HT1080 (cell line): ENCODE measurements at regions not wholly inside any gene's neighbourhood (a gene's known extent, or its start where the extent isn't known, plus 50 kb on each side); places are given as distances from the start of the nearest gene placed in this dataset.

Experiments
- DNase-seq: peaks from one replicate; pipeline ENCODE4 v3.0.0-alpha.2; 2015; ENCODE audit warnings: low read depth

DNA sequence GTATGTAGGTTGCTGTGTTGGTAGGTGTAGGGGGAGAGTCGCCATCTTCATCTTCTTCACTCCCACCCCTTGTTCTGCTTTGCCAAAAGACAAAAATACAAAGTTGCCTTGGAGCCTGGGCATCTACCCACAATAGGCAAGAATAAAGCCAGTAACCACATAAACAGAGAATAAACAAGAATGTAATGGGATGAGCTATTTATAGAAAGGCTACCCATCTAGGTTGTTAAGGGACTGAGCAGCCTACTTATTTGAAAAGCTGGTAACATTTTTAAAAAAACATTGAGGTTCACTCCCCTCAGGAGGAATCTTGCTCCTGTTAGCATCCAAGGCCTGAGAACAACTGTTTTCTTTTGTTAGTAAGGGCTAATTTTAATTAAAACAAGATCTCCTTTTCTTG is 301.4 kb upstream of the STXBP5 start:
- no peak for DNase-seq

DNA sequence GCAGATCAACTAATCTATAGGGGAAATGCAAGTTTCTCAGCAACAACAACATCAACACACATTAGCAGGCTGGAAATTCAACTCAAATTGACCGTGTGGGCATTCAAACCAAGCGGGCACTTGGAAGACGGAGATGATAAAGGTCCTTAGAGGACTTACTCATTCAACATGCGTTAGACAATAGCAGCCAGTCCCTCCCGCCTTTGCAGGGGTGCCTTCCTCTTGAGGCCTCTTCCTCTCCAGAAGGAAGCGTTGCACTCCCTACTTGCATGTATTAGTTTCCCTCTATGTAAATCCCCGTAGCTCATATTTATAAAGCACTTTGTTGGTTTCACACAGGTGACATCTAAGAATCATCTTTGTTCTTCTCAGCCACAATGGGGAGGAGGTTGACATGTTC is 300.8 kb upstream of the STXBP5 start:
- DNase-seq = no peak

DNA sequence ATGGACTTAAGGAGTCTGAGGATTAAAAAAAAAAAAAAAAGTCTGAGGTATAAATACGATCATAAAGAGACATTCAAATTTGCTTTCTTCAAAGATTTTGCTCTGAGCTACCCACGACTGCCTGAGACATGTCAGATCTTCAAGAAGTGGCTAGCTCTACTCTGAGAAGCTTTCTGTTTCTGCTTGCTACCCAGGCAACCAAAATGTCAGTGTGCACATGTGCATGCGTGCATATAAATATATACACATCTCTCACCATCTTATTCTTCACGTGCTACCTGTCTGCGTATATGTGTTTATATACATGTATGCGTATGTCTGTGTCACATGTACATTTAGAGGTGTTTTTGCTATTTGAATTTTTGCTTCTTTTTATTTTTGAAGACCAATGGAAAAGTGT is 299.6 kb upstream of the STXBP5 start:
- no peak for DNase-seq

DNA sequence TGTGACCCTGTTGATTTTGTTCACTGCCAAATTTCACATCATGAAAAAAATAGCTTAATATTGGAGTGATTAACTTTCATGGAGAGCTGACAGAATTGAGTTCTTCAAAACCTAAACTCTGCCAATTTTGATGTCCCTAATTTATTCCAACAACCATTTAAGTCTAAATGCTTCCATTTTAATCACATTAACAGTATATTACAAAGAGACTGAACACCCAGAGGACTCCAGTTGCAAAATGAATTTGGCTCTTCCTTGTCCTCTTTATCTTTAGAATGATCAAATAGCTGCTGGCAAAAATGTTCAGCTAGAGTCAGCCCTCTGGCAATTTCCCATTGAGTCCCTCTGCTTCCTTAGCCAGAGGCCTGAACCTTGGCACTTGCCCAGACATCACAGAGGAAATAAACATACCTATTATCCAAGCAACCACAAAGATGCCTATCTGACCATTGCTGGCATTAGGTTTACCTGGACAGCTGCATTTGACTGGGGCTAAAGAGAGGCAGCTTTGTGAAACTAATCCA is 299.0 kb upstream of the STXBP5 start:
- peak; percentile 60 for DNase-seq

DNA sequence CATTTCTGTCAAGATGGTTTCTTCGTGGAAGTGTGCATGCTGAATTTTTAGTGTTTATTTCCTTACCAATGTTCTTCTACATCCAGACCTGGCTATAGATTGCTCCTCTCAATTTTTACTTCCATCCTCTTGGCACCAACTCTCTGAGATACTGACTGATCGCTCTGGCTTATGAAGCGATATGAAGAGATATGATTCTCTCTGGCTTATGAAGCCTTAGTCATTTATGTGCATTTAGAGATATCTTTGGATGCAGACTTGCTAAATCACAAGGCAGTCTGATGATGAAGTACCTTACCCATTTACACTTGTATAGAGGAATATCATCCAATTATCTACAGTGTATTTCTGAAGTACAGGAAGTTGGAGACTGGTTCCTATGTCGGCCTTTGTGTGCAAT is 295.4 kb upstream of the STXBP5 start:
- DNase-seq = no peak

DNA sequence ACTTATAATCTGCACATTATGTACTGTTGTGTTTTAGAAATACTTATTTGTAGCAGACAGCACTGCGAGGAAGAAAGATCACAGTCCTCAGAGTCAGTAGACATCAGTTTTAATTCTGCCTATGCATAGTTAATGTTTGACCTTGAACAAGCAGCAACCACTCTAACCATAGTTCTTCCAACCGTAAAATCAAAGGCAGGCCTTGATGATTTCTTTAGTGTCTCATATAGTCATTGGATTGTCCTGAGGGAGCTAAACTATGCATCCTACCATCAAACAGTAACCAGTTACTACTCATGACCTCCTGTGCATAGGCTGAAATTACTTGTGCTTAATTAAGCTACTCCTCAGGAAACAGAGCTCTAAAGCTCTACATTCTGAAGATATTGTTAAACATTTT is 294.8 kb upstream of the STXBP5 start:
- DNase-seq = no peak

DNA sequence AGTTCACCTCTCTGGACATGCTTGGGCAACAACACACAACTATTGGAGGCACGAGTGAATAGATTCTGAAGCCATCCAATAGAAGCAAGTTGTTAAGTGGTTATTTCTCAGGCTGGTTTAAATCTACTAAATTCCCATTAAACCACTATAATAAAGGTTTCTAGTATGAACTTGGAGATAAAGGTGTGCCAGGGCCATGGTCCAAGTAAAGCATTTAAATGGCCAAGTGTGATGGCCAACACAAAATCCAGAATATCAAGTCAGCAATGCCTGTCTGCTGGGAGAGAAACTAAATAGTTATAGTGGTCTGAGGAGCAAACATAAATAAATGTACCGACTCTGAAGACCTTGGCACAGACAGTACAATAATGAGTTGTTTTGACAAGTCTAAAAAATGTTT is 294.3 kb upstream of the STXBP5 start:
- no peak for DNase-seq

DNA sequence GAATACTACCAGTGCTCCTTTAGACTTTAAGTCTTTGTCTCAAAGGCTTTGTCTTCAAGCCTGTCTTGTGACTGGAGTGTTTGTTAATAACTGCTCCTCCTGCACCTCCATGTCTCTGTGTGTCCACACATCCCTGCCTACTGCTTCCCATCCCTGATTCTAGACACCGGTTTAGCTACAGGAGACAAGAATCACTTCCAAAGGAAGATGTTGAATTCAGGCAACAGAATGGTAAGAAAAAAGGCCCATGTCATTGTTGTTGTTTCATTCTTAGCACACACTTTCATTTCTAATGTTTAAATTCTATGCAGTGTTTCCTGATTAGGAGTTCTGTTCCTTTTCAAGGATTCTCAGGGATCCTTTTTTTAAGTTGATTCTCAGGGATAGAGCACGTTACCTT is 293.6 kb upstream of the STXBP5 start:
- no peak for DNase-seq

DNA sequence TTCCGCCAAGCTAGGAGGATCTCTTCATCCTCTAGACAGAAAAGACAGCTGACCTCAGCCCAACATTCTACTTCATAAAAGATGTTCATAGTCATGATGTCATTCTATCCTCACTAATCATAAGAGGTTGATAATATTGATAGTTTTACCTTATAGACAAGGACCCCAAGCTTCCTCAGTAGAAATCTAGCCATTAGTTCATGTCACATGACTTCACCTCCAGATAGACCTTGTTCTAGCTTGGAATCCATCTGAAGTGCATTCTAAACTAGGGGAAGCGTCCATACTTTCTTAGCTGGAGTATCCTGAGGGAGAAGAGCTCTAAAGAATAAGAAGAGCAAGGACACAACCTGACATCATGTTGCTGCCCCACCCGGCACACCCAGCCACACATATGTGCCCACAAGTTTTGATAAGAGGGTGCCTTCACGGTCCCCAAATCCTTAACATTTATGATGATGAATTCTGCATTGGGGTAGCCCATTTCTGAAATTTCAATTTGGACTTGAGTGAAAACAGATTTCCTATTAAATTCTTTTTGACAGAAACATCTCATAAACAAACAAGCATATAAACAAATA is 292.5 kb upstream of the STXBP5 start:
- DNase-seq = no peak

DNA sequence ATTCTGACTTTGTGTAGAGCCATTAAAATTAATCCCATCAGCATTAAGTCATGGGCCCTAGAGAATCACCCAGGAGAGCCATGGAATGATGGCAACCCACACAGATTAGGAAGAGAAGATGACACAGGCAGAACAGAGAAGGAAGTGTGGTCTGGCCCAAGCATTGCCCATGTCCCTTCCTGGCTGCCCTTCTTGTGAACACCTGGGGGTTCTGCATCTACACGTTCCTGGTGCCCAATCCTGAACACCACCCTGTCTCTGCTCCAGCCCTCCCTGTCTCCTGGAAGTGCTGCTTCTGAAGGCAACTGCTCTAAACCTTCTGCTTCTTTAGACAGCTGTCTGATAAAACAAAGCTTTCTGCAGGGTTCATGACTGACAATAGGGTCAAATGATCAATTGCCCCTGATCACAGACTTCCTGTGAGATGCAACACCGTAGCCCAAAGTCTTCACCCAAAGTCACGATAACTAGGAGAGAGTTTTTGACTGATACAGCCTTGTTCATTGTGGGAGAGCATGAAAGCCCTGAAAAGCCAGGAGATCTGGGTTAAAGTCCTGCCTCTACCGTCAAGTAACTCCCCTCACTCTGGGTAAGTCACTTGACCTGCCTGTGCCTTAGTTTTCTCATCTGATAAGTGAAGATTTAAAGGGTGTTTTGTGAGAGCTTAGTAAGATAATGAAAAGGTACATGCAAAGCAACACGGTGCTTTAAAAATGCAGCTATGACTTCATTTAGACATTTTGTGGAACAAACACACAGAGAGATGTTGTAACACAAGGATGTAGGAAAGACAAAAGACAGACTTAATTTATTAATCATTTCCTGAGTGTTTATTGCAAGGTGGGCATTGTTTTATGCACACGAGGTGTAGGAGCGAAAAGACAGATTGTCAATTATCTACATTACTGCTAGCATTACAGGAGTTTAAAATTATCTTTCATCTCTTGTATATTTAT is 291.2 kb upstream of the STXBP5 start:
- DNase-seq = no peak

DNA sequence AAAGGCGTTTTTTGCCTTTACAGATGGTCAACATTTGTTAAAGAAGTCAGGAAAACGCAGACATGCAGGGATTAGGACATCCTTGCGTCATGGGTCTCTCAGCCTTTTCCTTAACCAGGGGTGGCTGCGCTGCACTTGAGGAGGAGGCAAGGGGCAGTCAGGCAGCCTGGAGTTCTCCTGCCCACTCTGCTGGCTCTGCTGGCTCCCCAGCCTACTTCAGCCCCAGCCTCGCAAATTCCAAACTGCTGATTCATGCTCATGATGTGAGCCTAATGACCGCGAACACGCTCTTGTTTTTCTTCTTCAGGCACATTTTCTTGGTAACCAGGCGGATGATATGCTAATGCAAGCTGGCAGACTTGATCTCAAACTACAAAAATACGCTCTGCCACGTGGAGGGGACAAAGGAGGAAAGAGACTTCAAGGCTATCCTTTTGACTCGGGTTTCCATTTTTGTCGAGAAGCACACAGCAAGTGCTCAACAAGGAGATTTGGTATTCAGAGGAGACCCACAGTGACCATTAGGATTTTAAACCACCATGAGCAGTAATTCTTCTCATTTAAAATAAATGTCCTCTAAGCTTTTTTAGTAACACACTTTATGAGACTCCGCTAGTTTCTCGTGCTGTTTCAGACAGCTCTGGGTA is 290.3 kb upstream of the STXBP5 start:
- DNase-seq = peak; percentile 98

DNA sequence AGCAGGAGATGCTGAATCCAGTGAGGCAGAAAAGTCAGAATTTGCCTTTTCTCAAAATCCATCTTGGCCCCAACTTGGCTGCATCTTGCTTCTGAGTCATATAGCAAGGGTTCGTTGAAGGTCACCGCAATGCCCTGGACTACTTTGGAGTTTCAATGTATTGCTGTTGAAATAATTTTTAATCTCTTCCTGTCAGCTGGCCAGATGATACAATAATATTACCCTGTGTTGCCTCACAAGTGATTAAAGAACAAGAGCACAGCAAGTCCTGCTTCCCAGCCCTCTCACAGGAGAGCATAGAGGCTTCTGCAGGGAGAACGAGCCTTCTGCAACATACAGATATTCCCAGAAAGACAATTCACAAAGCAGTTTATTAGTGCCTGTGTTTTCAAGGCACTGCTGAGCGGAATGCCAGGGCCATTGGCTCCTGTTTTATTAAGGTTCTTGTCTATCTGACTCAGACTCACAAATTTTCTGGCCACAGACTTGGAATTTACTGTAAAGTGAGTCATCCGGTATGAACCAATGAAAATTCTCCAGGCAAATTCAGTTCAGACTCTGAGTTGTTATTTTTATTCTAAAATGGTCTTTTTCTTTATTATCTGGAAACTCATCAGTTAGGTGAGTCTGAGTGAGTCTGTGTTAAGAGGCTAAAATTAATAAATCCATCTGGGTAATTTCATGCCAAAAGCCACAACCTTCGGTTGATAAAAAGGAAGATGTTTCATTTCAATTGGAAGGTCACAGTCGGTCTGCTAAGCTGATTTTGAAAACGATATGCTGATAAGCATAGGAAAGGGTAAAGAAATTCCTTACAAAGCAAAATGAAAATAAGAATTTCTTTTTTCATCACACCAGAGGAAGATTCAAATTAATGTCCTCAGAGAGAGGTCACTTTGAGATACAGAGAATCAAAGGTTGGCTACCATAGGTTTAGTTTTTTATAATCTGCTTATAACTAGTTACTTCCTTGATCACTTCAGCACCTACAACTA is 289.4 kb upstream of the STXBP5 start:
- peak; percentile 88 for DNase-seq

DNA sequence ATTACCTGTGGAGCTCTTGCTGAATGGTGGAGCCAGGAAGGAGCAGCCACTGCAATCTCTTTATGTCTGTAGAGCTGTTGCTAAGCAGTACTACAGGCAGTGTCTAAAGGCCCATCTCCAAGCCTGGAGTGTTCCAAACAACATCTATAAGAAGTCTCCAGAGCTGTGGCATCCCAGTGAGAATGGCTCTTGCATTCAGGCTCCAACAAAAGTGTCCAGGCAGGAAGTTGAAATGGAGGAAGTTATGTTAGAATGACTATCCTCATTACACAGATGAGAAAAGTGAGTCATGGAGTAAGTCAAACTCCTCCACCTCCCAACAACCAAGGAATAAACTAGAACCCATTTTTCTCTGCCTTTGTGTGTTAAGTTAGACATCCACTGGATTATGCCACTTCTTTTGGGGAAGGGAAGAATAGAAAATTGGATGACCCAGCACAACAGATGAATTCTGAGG is 288.5 kb upstream of the STXBP5 start:
- peak; percentile 87 for DNase-seq

DNA sequence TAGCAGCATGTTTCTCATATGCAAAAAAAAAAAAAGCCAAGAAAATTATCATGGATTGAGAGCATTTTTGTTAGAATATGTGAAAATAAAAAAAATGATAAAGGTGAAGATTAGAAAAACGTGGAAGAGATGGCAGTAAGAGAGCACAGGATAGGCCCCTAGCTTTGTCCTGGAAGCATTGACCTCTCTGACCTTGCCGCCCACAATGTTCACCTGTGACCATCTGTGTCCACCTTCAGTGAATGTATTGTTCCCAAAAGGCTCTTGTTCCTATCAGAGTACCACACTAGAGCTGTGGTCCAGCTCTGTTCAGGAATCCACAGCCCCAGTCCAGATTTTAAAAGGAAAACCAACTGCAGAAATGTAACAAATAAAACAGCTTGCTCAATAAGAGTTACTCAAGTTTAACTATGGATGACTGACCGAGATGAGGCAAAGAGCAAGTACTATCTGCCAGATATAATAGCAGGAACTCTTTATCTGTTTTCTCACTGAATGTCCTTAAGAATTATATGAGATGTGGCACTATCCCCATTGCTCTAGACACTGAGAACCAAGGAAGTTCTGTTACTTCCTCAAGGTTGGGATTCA is 287.7 kb upstream of the STXBP5 start:
- no peak for DNase-seq

DNA sequence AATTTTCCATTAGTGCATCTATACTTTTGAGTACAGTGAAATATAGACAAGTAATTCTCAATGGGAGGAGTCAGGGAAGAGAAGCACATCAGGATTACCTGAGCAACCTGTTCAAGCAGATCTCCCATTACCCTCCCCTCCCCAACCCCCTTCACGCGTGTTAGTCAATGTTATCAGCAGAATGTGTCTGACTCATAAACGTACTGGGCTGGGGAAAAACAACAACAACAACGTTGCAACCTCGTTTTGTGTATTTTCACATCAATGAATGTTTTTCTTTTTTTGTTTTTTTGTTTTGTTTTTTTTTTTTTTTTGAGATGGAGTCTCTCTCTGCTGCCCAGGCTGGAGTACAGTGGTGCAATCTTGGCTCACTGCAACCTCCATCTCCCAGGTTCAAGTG is 287.0 kb upstream of the STXBP5 start:
- DNase-seq = no peak

DNA sequence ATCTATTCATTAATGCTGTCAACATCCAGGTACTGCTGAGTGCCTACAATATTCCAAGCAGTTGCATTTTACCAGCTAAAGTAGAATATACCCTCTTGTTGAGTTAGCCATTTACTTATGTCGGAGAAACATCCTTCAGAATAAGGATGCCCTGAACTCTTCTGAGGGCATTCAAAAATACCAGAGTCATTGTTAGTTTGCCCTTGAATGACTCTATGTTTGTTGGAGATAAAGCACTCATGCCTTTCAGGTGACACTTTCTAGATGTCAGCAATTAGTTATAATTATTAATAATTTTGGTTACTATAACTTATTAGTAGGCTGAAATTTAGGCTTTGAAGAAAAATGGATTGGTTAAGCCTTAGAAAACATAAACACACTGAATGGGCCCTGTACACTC is 286.2 kb upstream of the STXBP5 start:
- DNase-seq = no peak

DNA sequence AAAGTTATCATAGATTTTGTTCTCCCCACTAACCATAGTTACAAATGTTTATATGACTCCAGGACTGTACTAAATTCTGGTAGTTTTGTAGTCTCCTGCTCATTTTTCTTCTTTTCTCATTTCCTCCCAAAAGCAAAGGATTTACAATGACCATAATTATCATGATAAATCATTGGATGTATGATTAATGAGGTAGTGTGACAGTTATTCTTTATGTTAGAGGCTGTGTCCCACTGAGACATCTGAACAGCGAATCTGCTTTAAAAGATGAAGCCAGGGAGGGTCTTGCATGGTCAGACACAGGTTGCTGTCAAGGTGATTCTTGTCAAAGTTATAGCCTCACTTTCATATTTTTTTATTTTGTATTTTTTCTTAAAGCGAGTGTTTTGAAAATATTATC is 285.2 kb upstream of the STXBP5 start:
- no peak for DNase-seq

DNA sequence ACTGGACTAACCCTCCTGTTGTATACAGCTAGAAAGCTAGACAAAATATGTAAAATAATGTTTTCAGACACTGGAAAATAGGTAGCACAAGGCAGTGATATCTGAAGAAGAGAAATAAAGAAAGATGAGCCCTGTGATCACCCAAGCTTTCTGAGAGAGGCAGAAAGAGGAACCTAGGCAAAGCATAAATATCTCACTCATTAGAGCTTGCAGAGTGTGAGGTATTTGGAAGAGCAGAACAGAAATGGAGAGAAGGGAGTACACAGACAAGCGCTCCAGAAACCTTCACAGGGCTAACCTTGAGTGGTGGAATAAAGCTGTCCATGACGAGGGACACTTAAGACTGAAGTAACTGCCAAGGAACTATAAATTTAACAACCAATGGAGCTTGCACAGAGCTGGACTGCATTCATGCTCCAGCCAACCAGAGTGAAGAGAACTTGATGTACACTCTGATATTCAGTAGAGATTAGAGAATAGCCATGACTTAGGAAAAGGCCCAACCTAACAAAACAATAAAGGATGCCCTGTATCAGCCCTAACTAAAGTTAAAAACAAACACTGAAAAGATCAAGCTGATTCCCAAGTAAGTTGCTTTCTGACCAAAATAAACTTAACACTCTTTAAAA is 280.9 kb upstream of the STXBP5 start:
- no peak for DNase-seq

DNA sequence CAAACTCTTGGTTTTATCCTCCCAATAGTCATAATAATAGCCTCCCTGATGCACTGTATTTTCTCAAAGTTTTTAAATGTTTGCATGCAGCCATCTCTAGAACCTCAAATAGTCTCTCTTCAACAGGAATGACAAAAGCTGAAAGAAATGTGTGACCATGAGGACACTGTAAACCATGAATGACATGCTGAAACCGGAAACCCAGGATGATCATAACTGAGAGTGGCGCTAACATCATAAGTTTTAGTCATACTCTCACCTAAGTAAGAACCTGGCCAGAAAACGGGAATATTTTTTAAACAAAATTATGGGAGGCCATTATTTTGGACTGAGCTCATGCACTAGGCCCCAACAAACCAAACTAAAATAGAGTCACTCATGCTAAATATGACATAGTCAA is 278.4 kb upstream of the STXBP5 start:
- no peak for DNase-seq

DNA sequence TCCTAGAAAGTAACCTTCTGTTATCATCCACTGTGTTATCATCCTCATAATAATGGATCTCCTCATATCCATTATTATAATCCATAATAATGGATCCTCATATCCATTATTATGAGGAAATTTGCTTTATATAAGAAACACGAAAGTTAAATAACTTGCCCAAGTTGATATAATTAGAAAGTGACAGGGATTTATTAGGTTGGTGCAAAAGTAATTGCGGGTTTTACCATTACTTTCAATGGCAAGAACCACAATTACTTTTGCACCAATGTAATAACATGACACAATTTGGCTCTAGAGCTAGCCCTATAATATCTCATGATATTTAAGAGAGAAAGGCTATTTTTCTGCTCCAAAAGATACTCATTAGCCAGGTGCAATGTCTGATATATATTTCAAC is 275.7 kb upstream of the STXBP5 start:
- no peak for DNase-seq
